ENCODE measurements at regions not wholly inside any gene's neighbourhood (a gene's known extent, or its start where the extent isn't known, plus 50 kb on each side); places are given as distances from the start of the nearest gene placed in this dataset.

GRCh38 chr5:63794296-63794695 lies 167.9 kb downstream of the HTR1A start:
- Histone ChIP-seq H3K27me3 (ENCODE audit: insufficient read depth, low read depth, low read length) (no peaks in the 10 kb centered on the region), H3K4me3 (ENCODE audit: low read length) (no peak overlapping the region), H3K9ac (ENCODE audit: low read length) (no peak overlapping the region), H3F3A (ENCODE audit: insufficient read depth, low read length, poor library complexity, severe bottlenecking) (no peaks in the 10 kb centered on the region), H3K79me2 (replicated peaks; ENCODE audit: insufficient read depth, low read length) (no peaks in the 10 kb centered on the region), H3K9me3 (ENCODE audit: low read length) (peaks cover 6% of the 10 kb centered on the region), H3K4me2 (ENCODE audit: low read length) (no peak overlapping the region), H2AFZ (ENCODE audit: low read depth, low read length) (no peak overlapping the region), H3K9me2 (ENCODE audit: insufficient read depth, low read length) (no peaks in the 10 kb centered on the region), H3K27ac (ENCODE audit: low read length) (no peak overlapping the region), H4K20me1 (ENCODE audit: insufficient read depth) (no peaks in the 10 kb centered on the region), H3K36me3 (ENCODE audit: insufficient read depth, low read length) (no peaks in the 10 kb centered on the region)
- TF ChIP-seq, protein P1, sequence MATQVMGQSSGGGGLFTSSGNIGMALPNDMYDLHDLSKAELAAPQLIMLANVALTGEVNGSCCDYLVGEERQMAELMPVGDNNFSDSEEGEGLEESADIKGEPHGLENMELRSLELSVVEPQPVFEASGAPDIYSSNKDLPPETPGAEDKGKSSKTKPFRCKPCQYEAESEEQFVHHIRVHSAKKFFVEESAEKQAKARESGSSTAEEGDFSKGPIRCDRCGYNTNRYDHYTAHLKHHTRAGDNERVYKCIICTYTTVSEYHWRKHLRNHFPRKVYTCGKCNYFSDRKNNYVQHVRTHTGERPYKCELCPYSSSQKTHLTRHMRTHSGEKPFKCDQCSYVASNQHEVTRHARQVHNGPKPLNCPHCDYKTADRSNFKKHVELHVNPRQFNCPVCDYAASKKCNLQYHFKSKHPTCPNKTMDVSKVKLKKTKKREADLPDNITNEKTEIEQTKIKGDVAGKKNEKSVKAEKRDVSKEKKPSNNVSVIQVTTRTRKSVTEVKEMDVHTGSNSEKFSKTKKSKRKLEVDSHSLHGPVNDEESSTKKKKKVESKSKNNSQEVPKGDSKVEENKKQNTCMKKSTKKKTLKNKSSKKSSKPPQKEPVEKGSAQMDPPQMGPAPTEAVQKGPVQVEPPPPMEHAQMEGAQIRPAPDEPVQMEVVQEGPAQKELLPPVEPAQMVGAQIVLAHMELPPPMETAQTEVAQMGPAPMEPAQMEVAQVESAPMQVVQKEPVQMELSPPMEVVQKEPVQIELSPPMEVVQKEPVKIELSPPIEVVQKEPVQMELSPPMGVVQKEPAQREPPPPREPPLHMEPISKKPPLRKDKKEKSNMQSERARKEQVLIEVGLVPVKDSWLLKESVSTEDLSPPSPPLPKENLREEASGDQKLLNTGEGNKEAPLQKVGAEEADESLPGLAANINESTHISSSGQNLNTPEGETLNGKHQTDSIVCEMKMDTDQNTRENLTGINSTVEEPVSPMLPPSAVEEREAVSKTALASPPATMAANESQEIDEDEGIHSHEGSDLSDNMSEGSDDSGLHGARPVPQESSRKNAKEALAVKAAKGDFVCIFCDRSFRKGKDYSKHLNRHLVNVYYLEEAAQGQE (IDR thresholded peaks at IDR 0.05; ENCODE audit: borderline replicate concordance) = no peak
- TF ChIP-seq SMC3 (conservative IDR thresholded peaks at IDR 0.05; ENCODE audit: poor library complexity) = no peak
- no peak for TF ChIP-seq MXI1 (conservative IDR thresholded peaks at IDR 0.05; ENCODE audit: poor library complexity, severe bottlenecking)
- no peak for TF ChIP-seq EP300 (conservative IDR thresholded peaks at IDR 0.05; ENCODE audit: poor library complexity, severe bottlenecking)
- no peak for TF ChIP-seq EZH2 (IDR thresholded peaks at IDR 0.05; ENCODE audit: borderline replicate concordance, insufficient read depth, low read length, poor library complexity, severe bottlenecking)
- TF ChIP-seq RAD21 (conservative IDR thresholded peaks at IDR 0.05) = no peak
- TF ChIP-seq TAF1 (IDR thresholded peaks at IDR 0.05; ENCODE audit: low read depth) = no peak
- no peak for TF ChIP-seq CTCF (IDR thresholded peaks at IDR 0.05; ENCODE audit: poor library complexity, severe bottlenecking)
- no peak for TF ChIP-seq POLR2AphosphoS5 (IDR thresholded peaks at IDR 0.05)

GRCh38 chr5:63774939-63775338 lies 187.3 kb downstream of the HTR1A start:
- no peak overlapping the region for H3K27ac ChIP-seq (ENCODE audit: low read length)
- H4K20me1 ChIP-seq (ENCODE audit: insufficient read depth) = no peaks in the 10 kb centered on the region
- no peaks in the 10 kb centered on the region for H3K27me3 ChIP-seq (ENCODE audit: insufficient read depth, low read depth, low read length)
- no peaks in the 10 kb centered on the region for H3K36me3 ChIP-seq (ENCODE audit: insufficient read depth, low read length)
- H3K4me3 ChIP-seq (ENCODE audit: low read length) = no peak overlapping the region
- H3K4me2 ChIP-seq (ENCODE audit: low read length) = no peak overlapping the region
- H3K9me2 ChIP-seq (ENCODE audit: insufficient read depth, low read length) = no peaks in the 10 kb centered on the region
- no peaks in the 10 kb centered on the region for H3K9me3 ChIP-seq (ENCODE audit: low read length)
- H3F3A ChIP-seq (ENCODE audit: insufficient read depth, low read length, poor library complexity, severe bottlenecking) = no peaks in the 10 kb centered on the region
- H3K79me2 ChIP-seq (replicated peaks; ENCODE audit: insufficient read depth, low read length) = no peaks in the 10 kb centered on the region
- no peak overlapping the region for H2AFZ ChIP-seq (ENCODE audit: low read depth, low read length)
- no peak for TF ChIP-seq EZH2 (IDR thresholded peaks at IDR 0.05; ENCODE audit: borderline replicate concordance, insufficient read depth, low read length, poor library complexity, severe bottlenecking)
- no peak for TF ChIP-seq TAF1 (IDR thresholded peaks at IDR 0.05; ENCODE audit: low read depth)
- TF ChIP-seq, protein P1 (IDR thresholded peaks at IDR 0.05; ENCODE audit: borderline replicate concordance) = no peak
- TF ChIP-seq CTCF (IDR thresholded peaks at IDR 0.05; ENCODE audit: poor library complexity, severe bottlenecking) = no peak
- no peak for TF ChIP-seq RAD21 (conservative IDR thresholded peaks at IDR 0.05)
- no peak for TF ChIP-seq MXI1 (conservative IDR thresholded peaks at IDR 0.05; ENCODE audit: poor library complexity, severe bottlenecking)
- no peak for TF ChIP-seq POLR2AphosphoS5 (IDR thresholded peaks at IDR 0.05)
- no peak for TF ChIP-seq EP300 (conservative IDR thresholded peaks at IDR 0.05; ENCODE audit: poor library complexity, severe bottlenecking)
- no peak for TF ChIP-seq SMC3 (conservative IDR thresholded peaks at IDR 0.05; ENCODE audit: poor library complexity)
- H3K9ac ChIP-seq (ENCODE audit: low read length) = no peak overlapping the region
